HL-60 (cell line): ENCODE measurements at regions not wholly inside any gene's neighbourhood (a gene's known extent, or its start where the extent isn't known, plus 50 kb on each side); places are given as distances from the start of the nearest gene placed in this dataset.

Source experiments
- DNase-seq, 2 experiments: peaks; one replicate each; pipeline ENCODE4 v3.0.0-alpha.2; 2010 to 2020; ENCODE audit warnings: low read depth in 1 of 2, low spot score in 1 of 2
- H3K27ac ChIP-seq: fragments of 250-450 bp; sonication (Bioruptor Pico); replicated peaks from 2 replicates; pipeline ENCODE4 v1.5.1; 2020; ENCODE audit warnings: mild to moderate bottlenecking, moderate library complexity
- H3K27me3 ChIP-seq: fragments of 250-450 bp; sonication (Bioruptor Pico); 2 replicates; pipeline ENCODE4 v1.5.1; 2021; ENCODE audit warnings: mild to moderate bottlenecking, moderate library complexity; ENCODE audit not compliant: insufficient read depth, poor library complexity, severe bottlenecking
- H3K4me3 ChIP-seq: replicated peaks from 2 replicates; pipeline ENCODE4 v1.5.1; 2011; ENCODE audit warnings: mild to moderate bottlenecking, control low read depth, low read length; ENCODE audit not compliant: insufficient read depth
- CTCF ChIP-seq: IDR thresholded peaks from one replicate; pipeline ENCODE4 v1.5.1; 2011; ENCODE audit warnings: low read length, control low read depth, inconsistent platforms; ENCODE audit not compliant: insufficient read depth
- GABPA ChIP-seq: IDR thresholded peaks from 2 replicates; pipeline ENCODE4 v1.6.1; 2012; ENCODE audit warnings: low read depth
- POLR2AphosphoS5 ChIP-seq: IDR thresholded peaks from 2 replicates; pipeline ENCODE4 v1.6.1; 2012; ENCODE audit warnings: low read depth
- SPI1 ChIP-seq: IDR thresholded peaks from 2 replicates; pipeline ENCODE4 v1.6.1; 2012; ENCODE audit warnings: low read depth, mild to moderate bottlenecking, borderline replicate concordance
- TF ChIP-seq, protein P1 (sequence below): IDR thresholded peaks from 2 replicates; pipeline ENCODE4 v1.6.1; 2012; ENCODE audit warnings: low read depth; ENCODE audit not compliant: insufficient replicate concordance

- DNase-seq = no peak
These were observed 72.6 kb downstream of the TBX3 start for GRCh38 chr12:114611145-114612018.

GRCh38 chr12:114608509-114608908 lies 75.5 kb downstream of the TBX3 start:
- Histone ChIP-seq H3K27me3 (no peaks in the 10 kb centered on the region), H3K4me3 (no peak overlapping the region), H3K27ac (no peak overlapping the region)
- DNase-seq = no peak
- TF ChIP-seq CTCF (no peak), SPI1 (no peak), POLR2AphosphoS5 (no peak), GABPA (no peak)
- TF ChIP-seq, protein P1, sequence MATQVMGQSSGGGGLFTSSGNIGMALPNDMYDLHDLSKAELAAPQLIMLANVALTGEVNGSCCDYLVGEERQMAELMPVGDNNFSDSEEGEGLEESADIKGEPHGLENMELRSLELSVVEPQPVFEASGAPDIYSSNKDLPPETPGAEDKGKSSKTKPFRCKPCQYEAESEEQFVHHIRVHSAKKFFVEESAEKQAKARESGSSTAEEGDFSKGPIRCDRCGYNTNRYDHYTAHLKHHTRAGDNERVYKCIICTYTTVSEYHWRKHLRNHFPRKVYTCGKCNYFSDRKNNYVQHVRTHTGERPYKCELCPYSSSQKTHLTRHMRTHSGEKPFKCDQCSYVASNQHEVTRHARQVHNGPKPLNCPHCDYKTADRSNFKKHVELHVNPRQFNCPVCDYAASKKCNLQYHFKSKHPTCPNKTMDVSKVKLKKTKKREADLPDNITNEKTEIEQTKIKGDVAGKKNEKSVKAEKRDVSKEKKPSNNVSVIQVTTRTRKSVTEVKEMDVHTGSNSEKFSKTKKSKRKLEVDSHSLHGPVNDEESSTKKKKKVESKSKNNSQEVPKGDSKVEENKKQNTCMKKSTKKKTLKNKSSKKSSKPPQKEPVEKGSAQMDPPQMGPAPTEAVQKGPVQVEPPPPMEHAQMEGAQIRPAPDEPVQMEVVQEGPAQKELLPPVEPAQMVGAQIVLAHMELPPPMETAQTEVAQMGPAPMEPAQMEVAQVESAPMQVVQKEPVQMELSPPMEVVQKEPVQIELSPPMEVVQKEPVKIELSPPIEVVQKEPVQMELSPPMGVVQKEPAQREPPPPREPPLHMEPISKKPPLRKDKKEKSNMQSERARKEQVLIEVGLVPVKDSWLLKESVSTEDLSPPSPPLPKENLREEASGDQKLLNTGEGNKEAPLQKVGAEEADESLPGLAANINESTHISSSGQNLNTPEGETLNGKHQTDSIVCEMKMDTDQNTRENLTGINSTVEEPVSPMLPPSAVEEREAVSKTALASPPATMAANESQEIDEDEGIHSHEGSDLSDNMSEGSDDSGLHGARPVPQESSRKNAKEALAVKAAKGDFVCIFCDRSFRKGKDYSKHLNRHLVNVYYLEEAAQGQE = no peak

More at GRCh38 chr12:114611145-114612018, 72.6 kb downstream of the TBX3 start:
- Histone ChIP-seq H3K4me3 (no peak overlapping the region), H3K27me3 (no peaks in the 10 kb centered on the region), H3K27ac (no peak overlapping the region)
- TF ChIP-seq GABPA (no peak), SPI1 (no peak), POLR2AphosphoS5 (no peak), CTCF (no peak)
- TF ChIP-seq, protein P1 = no peak

GRCh38 chr12:114605918-114606317 lies 78.1 kb downstream of the TBX3 start:
- no peak for DNase-seq
- no peaks in the 10 kb centered on the region for H3K27me3 ChIP-seq
- no peak overlapping the region for H3K4me3 ChIP-seq
- H3K27ac ChIP-seq = no peak overlapping the region
- no peak for TF ChIP-seq GABPA
- no peak for TF ChIP-seq POLR2AphosphoS5
- TF ChIP-seq SPI1 = no peak
- TF ChIP-seq, protein P1 = no peak
- no peak for TF ChIP-seq CTCF
